Fibroblast of peridontal ligament (primary cell): ENCODE measurements at regions not wholly inside any gene's neighbourhood (a gene's known extent, or its start where the extent isn't known, plus 50 kb on each side); places are given as distances from the start of the nearest gene placed in this dataset.
"Not testable (repeated sequence)": the region's sequence is repeated elsewhere in the genome, so short reads cannot be mapped to it uniquely, and the experiment has no call there.

Experiments used
- DNase-seq: peaks from one replicate; pipeline ENCODE4 v3.0.0-alpha.2; 2010; ENCODE audit errors: extremely low read depth

DNA sequence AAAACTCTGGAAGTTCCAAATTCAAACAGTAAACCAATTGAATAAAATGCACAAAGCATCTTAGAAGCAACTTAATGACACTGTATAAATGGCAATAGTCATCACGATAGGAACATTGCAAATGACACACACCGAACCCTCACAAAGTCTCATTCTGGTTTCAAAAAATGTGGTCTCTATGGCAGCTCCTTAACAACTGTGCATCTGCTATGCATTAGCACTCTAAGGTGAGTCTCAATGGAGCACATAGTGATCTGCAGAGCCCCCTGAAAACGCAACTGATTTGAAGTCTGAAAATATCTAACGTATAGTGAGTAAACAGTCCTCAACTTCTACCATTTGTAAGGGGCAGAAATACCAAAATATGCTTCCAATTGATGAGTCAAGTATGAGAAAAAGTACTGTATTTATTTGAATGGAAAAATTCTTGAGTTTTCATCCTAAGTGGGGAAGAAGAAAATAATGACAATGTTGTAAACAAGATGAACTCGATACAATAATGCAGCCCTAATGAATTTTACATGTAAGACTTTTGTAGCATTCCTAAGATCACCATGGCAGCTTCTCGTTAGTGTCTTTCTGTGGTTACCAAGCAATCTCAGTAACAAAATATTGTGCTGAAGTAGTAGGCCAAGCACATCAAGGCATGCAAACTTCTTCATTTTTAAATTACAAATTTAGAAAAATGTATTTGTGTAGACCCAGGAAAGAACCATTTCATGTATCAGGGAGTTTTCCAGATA, 517.5 kb upstream of the FAM174A start:
- DNase-seq: no peak

DNA sequence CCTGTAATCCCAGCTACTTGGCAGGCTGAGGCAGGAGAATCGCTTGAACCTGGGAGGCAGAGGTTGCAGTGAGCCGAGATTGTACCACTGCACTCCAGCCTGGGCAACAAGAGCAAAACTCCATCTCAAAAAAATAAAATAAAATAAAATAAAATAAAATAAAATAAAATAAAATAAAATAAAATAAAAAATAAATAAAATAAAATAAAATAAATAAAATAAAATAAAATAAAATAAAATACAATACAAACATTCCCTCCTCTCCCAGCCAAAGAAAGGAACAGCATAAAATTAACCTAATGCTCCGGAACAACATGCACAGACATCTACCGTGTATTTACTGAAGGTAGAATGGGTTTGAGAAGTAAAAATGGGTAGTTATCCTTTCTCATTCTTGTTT, 521.9 kb upstream of the FAM174A start:
- DNase-seq: not testable (repeated sequence)

DNA sequence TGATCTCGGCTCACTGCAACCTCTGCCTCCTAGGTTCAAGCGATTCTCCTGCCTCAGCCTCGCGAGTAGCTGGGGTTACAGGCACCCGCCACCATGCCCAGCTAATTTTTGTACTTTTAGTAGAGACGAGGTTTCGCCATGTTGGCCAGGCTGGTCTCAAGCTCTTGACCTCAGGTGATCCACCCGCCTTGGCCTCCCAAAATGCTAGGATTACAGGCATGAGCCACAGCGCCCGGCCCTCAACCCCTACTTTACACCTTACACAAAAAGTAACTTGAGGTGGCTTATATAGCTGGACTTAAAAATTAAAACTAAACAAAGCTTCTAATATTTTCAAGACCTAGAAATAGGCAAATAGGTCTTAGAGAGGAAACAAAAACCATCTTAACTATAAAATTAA, 524.0 kb upstream of the FAM174A start:
- DNase-seq: not testable (repeated sequence)

DNA sequence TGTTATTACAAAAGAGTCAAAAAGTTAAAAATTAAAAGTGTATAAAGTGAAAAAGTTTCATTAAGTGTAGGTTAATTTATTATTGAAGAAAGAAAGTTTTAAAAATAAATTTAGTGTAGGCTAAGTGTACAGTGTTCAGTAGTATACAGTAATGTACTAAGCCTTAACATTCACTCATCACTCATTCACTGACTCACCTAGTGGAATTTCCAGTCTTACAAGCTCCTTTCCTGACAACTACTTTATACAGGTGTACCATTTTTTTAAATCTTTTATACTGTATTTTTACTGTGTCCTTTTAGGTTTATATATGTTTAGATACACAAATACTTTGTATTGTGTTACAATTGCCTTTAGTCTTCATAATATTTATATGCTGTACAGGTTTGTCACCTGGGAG, 530.2 kb upstream of the FAM174A start:
- no peak for DNase-seq

GRCh38 chr5:99998319-99998718, 536.9 kb upstream of the FAM174A start:
- no peak for DNase-seq

GRCh38 chr5:99995407-99995806, 539.8 kb upstream of the FAM174A start:
- DNase-seq: no peak

DNA sequence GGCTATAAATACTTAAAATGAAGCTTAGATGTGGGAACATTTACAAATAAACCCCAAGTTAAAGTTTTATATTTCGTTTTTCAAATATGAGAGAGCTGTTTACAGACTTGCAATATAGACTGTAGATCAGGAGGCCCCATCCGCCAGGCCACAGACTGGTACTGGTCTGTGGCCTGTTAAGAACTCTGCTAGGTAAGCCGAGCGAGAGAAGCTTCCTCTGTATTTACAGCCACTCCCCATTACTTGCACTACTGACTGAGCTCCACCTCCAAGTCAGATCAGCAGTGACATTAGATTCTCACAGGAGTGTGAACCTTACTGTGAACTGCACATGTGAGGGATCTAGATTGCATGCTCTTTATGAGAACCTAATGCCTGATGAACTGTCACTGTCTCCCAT, 561.4 kb upstream of the FAM174A start:
- no peak for DNase-seq

DNA sequence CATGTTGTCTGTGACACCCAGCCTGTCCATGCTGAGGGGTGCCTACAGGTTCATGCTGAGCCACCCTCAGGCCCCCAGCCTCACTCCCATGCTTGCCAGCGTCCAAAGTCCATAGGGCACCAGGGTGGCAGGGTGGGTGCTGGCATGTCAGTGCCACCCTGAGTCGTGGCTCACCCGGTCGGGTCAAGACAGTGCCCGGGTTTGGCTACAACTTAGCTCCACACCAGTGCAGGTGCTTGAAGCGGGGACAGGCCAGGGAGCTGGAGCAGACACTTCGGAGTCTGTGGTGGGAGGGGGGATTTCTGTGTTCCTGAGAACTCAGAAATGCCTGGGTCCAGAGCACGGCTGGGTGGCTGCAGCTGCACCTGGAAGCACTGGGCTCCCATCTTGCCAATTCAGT, 579.2 kb upstream of the FAM174A start:
- no peak for DNase-seq

DNA sequence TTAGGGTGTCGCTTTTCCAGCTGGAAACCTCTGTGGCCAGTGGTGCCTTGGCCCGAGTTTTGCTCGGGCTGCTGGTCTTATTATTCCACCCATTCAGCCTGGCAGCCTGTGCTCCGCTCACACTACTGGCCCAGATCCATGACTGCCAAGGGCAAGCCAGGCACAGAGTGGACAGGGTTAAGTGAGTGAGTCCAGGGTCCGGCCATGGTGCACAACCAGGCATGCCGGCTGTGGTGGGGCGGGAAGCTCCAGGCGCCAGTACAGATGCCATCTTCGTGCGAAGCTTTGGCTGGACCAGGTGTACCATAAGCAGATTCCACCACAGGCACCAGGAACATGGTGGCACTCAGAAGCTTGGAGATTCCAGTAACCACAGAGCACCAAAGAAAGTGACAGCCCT, 580.2 kb upstream of the FAM174A start:
- no peak for DNase-seq

DNA sequence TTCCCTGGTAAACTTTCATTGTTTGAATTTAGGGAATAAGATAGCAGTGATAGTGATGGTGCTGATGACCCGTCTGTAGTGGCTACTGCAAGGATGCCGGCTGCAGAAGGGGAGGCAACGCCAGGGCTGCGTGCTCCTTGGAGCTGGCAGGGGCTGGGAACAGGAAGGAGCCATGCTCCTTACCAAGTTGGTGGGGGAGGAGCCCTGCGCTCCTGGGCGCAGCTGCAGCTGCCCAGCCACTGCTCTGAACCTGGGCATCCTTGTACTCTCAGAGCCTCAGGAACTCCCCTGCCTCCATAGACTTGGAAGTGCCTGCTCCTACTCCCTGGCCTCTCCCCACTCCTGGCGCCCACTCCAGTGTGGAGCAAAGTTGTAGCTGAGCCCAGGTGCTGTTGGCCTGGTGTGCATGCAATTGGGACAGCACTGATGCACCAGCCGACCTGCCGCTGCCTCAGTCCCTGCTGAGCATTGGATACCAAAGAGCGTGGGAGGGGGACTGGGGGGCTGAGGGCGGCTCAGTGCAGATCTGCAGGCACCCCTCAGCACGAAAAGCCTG, 585.1 kb upstream of the FAM174A start:
- no peak for DNase-seq

- no peak for DNase-seq
Observed at GRCh38 chr5:99949361-99949760, 585.8 kb upstream of the FAM174A start.

- no peak for DNase-seq
Observed at GRCh38 chr5:99948850-99949249, 586.3 kb upstream of the FAM174A start.

- DNase-seq: no peak
Observed at GRCh38 chr5:99945478-99946442, 589.4 kb upstream of the FAM174A start.

DNA sequence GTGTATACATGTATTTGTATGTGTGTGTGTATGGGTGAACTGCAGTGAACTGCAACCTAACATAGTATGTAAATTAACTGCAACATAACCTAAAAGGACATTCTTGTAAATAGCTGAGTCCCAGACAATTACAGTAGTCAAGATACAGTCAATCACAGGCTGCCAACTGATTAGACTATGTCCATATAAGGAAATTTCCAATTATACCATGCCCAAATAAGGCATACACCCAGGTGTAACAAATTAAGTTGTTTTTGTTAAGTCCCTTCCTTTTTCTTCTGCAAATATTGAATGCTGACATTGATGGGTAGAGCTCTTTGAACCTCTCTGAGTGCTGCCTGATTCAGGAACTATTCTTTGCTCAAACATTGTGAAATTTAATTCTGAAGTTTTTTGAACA, 594.6 kb upstream of the FAM174A start:
- no peak for DNase-seq

- DNase-seq: no peak
Observed at GRCh38 chr5:99936911-99937310, 598.3 kb upstream of the FAM174A start.

DNA sequence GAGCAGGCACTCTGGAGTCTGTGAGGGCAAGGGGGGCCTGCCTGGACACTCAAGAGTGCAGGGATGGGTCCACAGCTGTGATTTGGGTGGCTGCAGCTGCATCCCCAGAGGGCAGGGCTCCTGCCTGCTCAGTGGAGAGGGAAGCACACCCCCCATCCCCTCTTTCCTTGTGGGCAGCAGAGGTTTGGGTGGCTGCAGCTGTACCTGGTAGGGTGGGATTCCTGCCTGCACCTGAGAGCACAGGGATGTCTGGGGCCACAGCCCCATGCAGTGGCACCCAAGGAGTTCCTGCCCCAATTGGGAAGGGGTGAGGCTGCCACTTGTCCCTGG, 605.4 kb upstream of the FAM174A start:
- no peak for DNase-seq

DNA sequence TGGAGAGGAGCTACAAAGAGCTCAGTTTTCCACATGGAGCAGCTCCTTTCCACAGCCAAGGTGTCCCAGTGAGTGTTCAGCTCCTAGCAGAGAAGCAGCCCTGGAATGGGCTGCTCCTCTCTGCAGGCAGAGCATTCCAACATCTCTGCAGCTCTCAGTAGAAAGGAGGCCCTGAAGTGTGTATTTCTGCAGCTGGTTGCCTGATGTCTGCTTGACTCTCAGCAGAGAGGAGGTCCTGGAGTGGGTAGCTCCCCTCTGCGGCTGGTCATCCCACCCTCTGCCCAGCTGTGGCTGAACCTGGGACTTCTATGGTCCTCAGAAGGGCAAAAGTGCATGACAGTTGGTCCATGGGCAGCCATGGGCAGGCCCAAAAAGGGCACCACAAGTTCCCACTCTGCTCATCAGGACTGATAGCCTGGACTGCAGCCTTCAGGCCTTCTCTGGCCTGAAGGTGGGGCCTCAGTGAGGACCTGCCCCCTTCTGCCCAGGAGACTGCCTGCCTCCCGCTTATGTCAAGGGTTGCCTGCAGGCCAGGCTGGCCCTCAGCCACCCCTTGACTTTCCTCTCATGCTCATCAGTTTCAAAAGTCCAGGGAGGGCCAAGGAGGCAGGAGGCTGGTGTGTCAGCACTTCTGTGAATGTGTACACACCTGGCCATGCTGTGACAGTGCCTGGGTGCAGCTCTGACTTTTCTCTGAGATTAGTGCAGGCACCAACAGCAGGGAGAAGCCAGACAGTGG, 605.9 kb upstream of the FAM174A start:
- DNase-seq: no peak

DNA sequence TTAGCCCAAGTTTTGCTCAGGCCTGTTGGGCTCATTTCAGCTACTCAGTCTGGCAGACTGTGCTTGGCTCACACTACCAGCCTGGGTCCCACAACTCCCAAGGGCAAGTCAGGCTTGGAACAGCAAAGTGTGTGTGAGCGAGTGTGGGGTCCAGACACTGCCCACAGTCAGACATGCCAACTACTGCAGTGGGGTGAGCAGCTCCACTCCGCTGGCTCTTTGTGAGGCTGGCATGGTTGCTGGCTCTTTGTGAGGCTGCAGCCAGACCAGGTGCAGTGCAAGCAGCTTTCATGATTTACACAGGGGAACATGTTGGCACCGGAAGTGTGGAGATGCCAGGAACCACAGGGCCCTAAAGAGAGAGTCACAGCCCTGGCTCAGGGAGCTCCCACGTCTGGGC, 606.7 kb upstream of the FAM174A start:
- no peak for DNase-seq

- no peak for DNase-seq
Observed at GRCh38 chr5:99926463-99926862, 608.7 kb upstream of the FAM174A start.

- DNase-seq: no peak
Observed at GRCh38 chr5:99922386-99922785, 612.8 kb upstream of the FAM174A start.

DNA sequence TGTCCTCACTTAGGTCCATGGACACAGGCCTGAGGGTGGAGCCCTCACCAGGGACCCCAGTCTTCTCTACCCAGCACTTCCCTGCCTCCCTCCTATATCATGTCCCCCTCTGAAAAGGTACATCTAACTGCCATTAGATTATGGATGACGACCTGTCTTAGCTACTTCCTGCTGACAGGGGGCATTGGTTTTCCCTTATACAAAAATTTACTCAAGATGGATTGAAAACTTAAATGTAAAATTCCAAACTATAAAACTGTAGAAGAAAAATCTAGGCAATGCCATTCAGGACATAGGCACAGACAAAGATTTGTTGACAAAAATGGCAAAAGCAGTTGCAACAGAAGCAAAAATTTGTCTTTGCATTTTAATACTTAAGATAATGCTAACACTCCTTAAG, 623.2 kb upstream of the FAM174A start:
- DNase-seq: no peak

GRCh38 chr5:99906776-99907175, 628.4 kb upstream of the FAM174A start:
- DNase-seq: no peak
